HEK293 (cell line): ENCODE measurements at regions not wholly inside any gene's neighbourhood (a gene's known extent, or its start where the extent isn't known, plus 50 kb on each side); places are given as distances from the start of the nearest gene placed in this dataset.

Experiments used
- CTCF ChIA-PET: fragments of 350-600 bp; formaldehyde crosslinking; extraction: SDS; loops from one replicate; lab custom pipeline; 2021; ENCODE audit warnings: antibody characterized with exemption; lab: Yijun Ruan, JAX
- POLR2A ChIA-PET: fragments of 300-600 bp; formaldehyde crosslinking; extraction: SDS; loops from one replicate; lab custom pipeline; 2020; ENCODE audit warnings: antibody characterized with exemption, inconsistent platforms; lab: Yijun Ruan, JAX
- H3K27ac ChIP-seq: fragments of 200-500 bp; sonication (Bioruptor generic); 2 replicates; pipeline ENCODE4 v1.5.1; 2014; ENCODE audit warnings: low read depth, low read length, control low read depth, inconsistent platforms; ENCODE audit errors: extremely low read depth
- H3K36me3 ChIP-seq, 2 experiments: fragments of 200-500 bp in 1 of 2; sonication (Bioruptor generic) in 1 of 2; 1 replicate in 1 of 2; 2 replicates in 1 of 2; pipeline ENCODE4 v1.5.1; 2014 to 2017; ENCODE audit warnings: inconsistent platforms in 2 of 2, low read length in 2 of 2; ENCODE audit not compliant: control insufficient read depth in 2 of 2, insufficient read depth in 1 of 2
- H3K4me1 ChIP-seq: fragments of 200-500 bp; sonication (Bioruptor generic); 2 replicates; pipeline ENCODE4 v1.5.1; 2014; ENCODE audit warnings: mild to moderate bottlenecking, low read length, inconsistent platforms; ENCODE audit not compliant: control insufficient read depth, insufficient read depth
- H3K4me3 ChIP-seq: 2 replicates; pipeline ENCODE4 v1.5.1; 2011; ENCODE audit warnings: low read depth, mild to moderate bottlenecking, control low read depth, low read length, moderate library complexity
- H3K9me3 ChIP-seq: fragments of 200-500 bp; sonication (Bioruptor generic); 2 replicates; pipeline ENCODE4 v1.5.1; 2014; ENCODE audit warnings: low read depth, low read length, inconsistent platforms; ENCODE audit not compliant: control insufficient read depth, insufficient read depth
- AEBP2 ChIP-seq: fragments of 450-650 bp; formaldehyde crosslinking; IDR thresholded peaks from 2 replicates; pipeline ENCODE4 v1.5.1; 2016; ENCODE audit warnings: missing biosample characterization, missing genetic modification characterization, borderline replicate concordance
- ATF2 ChIP-seq: fragments of 450-650 bp; formaldehyde crosslinking; IDR thresholded peaks from 2 replicates; pipeline ENCODE4 v1.5.1; 2016; ENCODE audit warnings: missing biosample characterization, missing genetic modification characterization, low read depth
- FEZF1 ChIP-seq: fragments of 450-650 bp; formaldehyde crosslinking; IDR thresholded peaks from 2 replicates; pipeline ENCODE4 v1.5.1; 2016; ENCODE audit warnings: missing biosample characterization, missing genetic modification characterization
- KLF1 ChIP-seq: fragments of 450-650 bp; formaldehyde crosslinking; IDR thresholded peaks from 2 replicates; pipeline ENCODE4 v1.5.1; 2016; ENCODE audit warnings: missing biosample characterization, missing genetic modification characterization
- KLF8 ChIP-seq: fragments of 450-650 bp; formaldehyde crosslinking; IDR thresholded peaks from 2 replicates; pipeline ENCODE4 v1.5.1; 2016; ENCODE audit warnings: missing biosample characterization, missing genetic modification characterization
- KLF9 ChIP-seq: fragments of 450-650 bp; formaldehyde crosslinking; IDR thresholded peaks from 2 replicates; pipeline ENCODE4 v1.5.1; 2016; ENCODE audit warnings: missing biosample characterization, missing genetic modification characterization, low read depth
- ZBTB10 ChIP-seq: fragments of 450-650 bp; formaldehyde crosslinking; IDR thresholded peaks from 2 replicates; pipeline ENCODE4 v1.5.1; 2016; ENCODE audit warnings: missing biosample characterization, missing genetic modification characterization
- ZBTB20 ChIP-seq: fragments of 450-650 bp; formaldehyde crosslinking; IDR thresholded peaks from 2 replicates; pipeline ENCODE4 v1.5.1; 2016; ENCODE audit warnings: missing biosample characterization, missing genetic modification characterization
- ZNF10 ChIP-seq: fragments of 450-650 bp; formaldehyde crosslinking; IDR thresholded peaks from 2 replicates; pipeline ENCODE4 v1.5.1; 2017; ENCODE audit warnings: missing biosample characterization, missing genetic modification characterization
- ZNF2 ChIP-seq: fragments of 450-650 bp; formaldehyde crosslinking; IDR thresholded peaks from 2 replicates; pipeline ENCODE4 v1.5.1; 2016; ENCODE audit warnings: missing biosample characterization, missing genetic modification characterization
- ZNF221 ChIP-seq: fragments of 450-650 bp; formaldehyde crosslinking; IDR thresholded peaks from 2 replicates; pipeline ENCODE4 v1.5.1; 2017; ENCODE audit warnings: missing biosample characterization, missing genetic modification characterization, borderline replicate concordance
- ZNF26 ChIP-seq: fragments of 450-650 bp; formaldehyde crosslinking; IDR thresholded peaks from 2 replicates; pipeline ENCODE4 v1.5.1; 2016; ENCODE audit warnings: missing biosample characterization, missing genetic modification characterization
- ZNF335 ChIP-seq: fragments of 450-650 bp; formaldehyde crosslinking; conservative IDR thresholded peaks from 2 replicates; pipeline ENCODE4 v1.5.1; 2016; ENCODE audit warnings: missing biosample characterization, missing genetic modification characterization
- ZNF391 ChIP-seq: fragments of 450-650 bp; formaldehyde crosslinking; IDR thresholded peaks from 2 replicates; pipeline ENCODE4 v1.5.1; 2016; ENCODE audit warnings: low read depth, missing biosample characterization, missing genetic modification characterization, borderline replicate concordance
- ZNF433 ChIP-seq: fragments of 450-650 bp; formaldehyde crosslinking; IDR thresholded peaks from 2 replicates; pipeline ENCODE4 v1.5.1; 2016; ENCODE audit warnings: missing biosample characterization, missing genetic modification characterization, low read depth
- ZNF501 ChIP-seq: fragments of 450-650 bp; formaldehyde crosslinking; IDR thresholded peaks from 2 replicates; pipeline ENCODE4 v1.5.1; 2016; ENCODE audit warnings: missing biosample characterization, missing genetic modification characterization
- ZNF560 ChIP-seq: fragments of 450-650 bp; formaldehyde crosslinking; IDR thresholded peaks from 2 replicates; pipeline ENCODE4 v1.5.1; 2017; ENCODE audit warnings: missing biosample characterization, missing genetic modification characterization, borderline replicate concordance
- ZNF658 ChIP-seq: fragments of 450-650 bp; formaldehyde crosslinking; IDR thresholded peaks from 2 replicates; pipeline ENCODE4; 2016; ENCODE audit warnings: missing biosample characterization, missing genetic modification characterization
- ZNF660 ChIP-seq: fragments of 450-650 bp; IDR thresholded peaks from 2 replicates; pipeline ENCODE4 v1.5.1; 2018; ENCODE audit warnings: missing biosample characterization, mild to moderate bottlenecking, missing genetic modification characterization
- ZNF670 ChIP-seq: fragments of 450-650 bp; formaldehyde crosslinking; IDR thresholded peaks from 2 replicates; pipeline ENCODE4 v1.5.1; 2016; ENCODE audit warnings: missing biosample characterization, missing genetic modification characterization, low read depth
- ZNF747 ChIP-seq: fragments of 450-650 bp; formaldehyde crosslinking; IDR thresholded peaks from 2 replicates; pipeline ENCODE4 v1.5.1; 2016; ENCODE audit warnings: missing biosample characterization, missing genetic modification characterization
- ZSCAN30 ChIP-seq: fragments of 450-650 bp; IDR thresholded peaks from 2 replicates; pipeline ENCODE4 v1.5.1; 2018; ENCODE audit warnings: missing biosample characterization, mild to moderate bottlenecking, missing genetic modification characterization, moderate library complexity
- ZSCAN4 ChIP-seq: fragments of 450-650 bp; formaldehyde crosslinking; IDR thresholded peaks from 2 replicates; pipeline ENCODE4 v1.5.1; 2017; ENCODE audit warnings: missing biosample characterization, missing genetic modification characterization

GRCh38 chr17:74015990-74016389, 187.5 kb upstream of the RPL38 start:
- no peaks in the 10 kb centered on the region for H3K9me3 ChIP-seq
- no peak overlapping the region for H3K27ac ChIP-seq
- no peaks in the 10 kb centered on the region for H3K36me3 ChIP-seq
- TF ChIP-seq KLF1 (tag by site-specific recombination) (no peak), ZNF660 (tag by site-specific recombination) (no peak), ZBTB20 (tag by site-specific recombination) (no peak), ZSCAN4 (tag by site-specific recombination) (no peak), FEZF1 (tag by site-specific recombination) (no peak), ZNF2 (tag by site-specific recombination) (no peak), ZBTB10 (tag by site-specific recombination) (no peak), ZNF391 (tag by site-specific recombination) (no peak), ZNF670 (tag by site-specific recombination) (no peak), ATF2 (no peak), AEBP2 (tag by site-specific recombination) (no peak), ZNF433 (tag by site-specific recombination) (no peak), ZSCAN30 (tag by site-specific recombination) (no peak), ZNF747 (no peak)
- H3K4me3 ChIP-seq, result no peak overlapping the region
- no peaks in the 10 kb centered on the region for H3K4me1 ChIP-seq
- CTCF ChIA-PET, result interaction anchor here (1.8 kb wide), 1 partner anchor 17 kb away, joined by 4 read pairs; no protein-coding TSS in a partner anchor
- POLR2A ChIA-PET, result no interaction called here

- Histone ChIP-seq H3K36me3 (no peaks in the 10 kb centered on the region), H3K4me1 (no peaks in the 10 kb centered on the region), H3K9me3 (no peaks in the 10 kb centered on the region), H3K27ac (no peak overlapping the region), H3K4me3 (no peak overlapping the region)
- CTCF ChIA-PET, result interaction anchor here (1.8 kb wide), 1 partner anchor 18 kb away, joined by 4 read pairs; no protein-coding TSS in a partner anchor
- POLR2A ChIA-PET, result no interaction called here
- no peak for TF ChIP-seq ZNF658 (tag by site-specific recombination)
- no peak for TF ChIP-seq AEBP2 (tag by site-specific recombination)
- TF ChIP-seq ZNF335 (tag by site-specific recombination), result no peak
- no peak for TF ChIP-seq KLF9 (tag by site-specific recombination)
- no peak for TF ChIP-seq ZNF391 (tag by site-specific recombination)
- TF ChIP-seq ZNF670 (tag by site-specific recombination), result no peak
- no peak for TF ChIP-seq ZNF560 (tag by site-specific recombination)
- no peak for TF ChIP-seq KLF8 (tag by site-specific recombination)
- TF ChIP-seq ZNF26, result no peak
- TF ChIP-seq ZNF10, result no peak
- no peak for TF ChIP-seq ZNF221 (tag by site-specific recombination)
- TF ChIP-seq ZNF501 (tag by site-specific recombination), result no peak
These were observed 187.0 kb upstream of the RPL38 start for GRCh38 chr17:74016461-74016860.
